ENCODE measurements at regions not wholly inside any gene's neighbourhood (a gene's known extent, or its start where the extent isn't known, plus 50 kb on each side); places are given as distances from the start of the nearest gene placed in this dataset.

DNA sequence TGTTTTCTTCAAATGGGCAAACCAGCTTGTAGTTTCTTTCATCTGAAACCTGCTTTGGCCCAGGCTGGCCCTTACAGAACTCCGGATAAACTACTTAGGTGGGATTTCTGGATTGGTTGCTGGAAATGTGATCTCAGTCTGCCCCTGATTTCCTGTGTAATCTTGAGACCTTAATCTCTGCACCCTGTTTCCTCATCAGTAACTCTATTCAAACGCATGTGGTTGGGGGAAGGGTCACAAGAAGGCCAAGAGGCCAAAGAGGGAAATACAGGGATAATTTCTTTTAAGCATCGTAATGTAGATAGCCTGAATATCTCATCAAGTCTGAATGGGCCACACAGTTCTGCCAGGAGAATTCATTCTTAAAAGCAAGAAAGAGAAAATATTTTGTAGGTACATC lies 483.6 kb downstream of the LTN1 start:
- H3K9me2 ChIP-seq (ENCODE audit: insufficient read depth), result no peaks in the 10 kb centered on the region
- H3F3A ChIP-seq (replicated peaks; ENCODE audit: low read depth), result no peaks in the 10 kb centered on the region
- Mint-ChIP-seq H3K4me1 (peaks cover 9% of the 10 kb centered on the region), H3K27me3 (ENCODE audit: insufficient read depth, low read depth, poor library complexity) (no peaks in the 10 kb centered on the region), H3K36me3 (ENCODE audit: low read depth) (peaks cover 16% of the 10 kb centered on the region), H3K9me3 (peaks cover 29% of the 10 kb centered on the region), H3K4me3 (no peak overlapping the region), H3K27ac (peak overlapping the region; percentile 31; the same call in 1 of the 2 replicates)
- H3K27ac ChIP-seq (ENCODE audit: low read depth), result no peak overlapping the region
- no peak overlapping the region for H3K4me3 ChIP-seq
- no peaks in the 10 kb centered on the region for H3K79me2 ChIP-seq (replicated peaks; ENCODE audit: insufficient read depth)
- H3K4me2 ChIP-seq, result no peak overlapping the region
- H4K20me1 ChIP-seq (replicated peaks; ENCODE audit: insufficient read depth), result no peaks in the 10 kb centered on the region
- peak; percentile 44; the same call in 1 of the 3 replicates for ATAC-seq
- no peaks in the 10 kb centered on the region for H3K36me3 ChIP-seq (ENCODE audit: insufficient read depth)
- H3K27me3 ChIP-seq (ENCODE audit: insufficient read depth), result no peaks in the 10 kb centered on the region
- peak; percentile 42 for DNase-seq (ENCODE audit: low spot score)
- peak overlapping the region; percentile 23; the same call in 1 of the 2 replicates for H2AFZ ChIP-seq
- no peak for TF ChIP-seq STAT1 (IDR thresholded peaks at IDR 0.05; ENCODE audit: unreplicated experiment)
- TF ChIP-seq, protein P1, sequence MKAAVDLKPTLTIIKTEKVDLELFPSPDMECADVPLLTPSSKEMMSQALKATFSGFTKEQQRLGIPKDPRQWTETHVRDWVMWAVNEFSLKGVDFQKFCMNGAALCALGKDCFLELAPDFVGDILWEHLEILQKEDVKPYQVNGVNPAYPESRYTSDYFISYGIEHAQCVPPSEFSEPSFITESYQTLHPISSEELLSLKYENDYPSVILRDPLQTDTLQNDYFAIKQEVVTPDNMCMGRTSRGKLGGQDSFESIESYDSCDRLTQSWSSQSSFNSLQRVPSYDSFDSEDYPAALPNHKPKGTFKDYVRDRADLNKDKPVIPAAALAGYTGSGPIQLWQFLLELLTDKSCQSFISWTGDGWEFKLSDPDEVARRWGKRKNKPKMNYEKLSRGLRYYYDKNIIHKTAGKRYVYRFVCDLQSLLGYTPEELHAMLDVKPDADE (IDR thresholded peaks at IDR 0.05), result no peak
- TF ChIP-seq ZNF114 (CRISPR knock-in tag; IDR thresholded peaks at IDR 0.05), result no peak
- TF ChIP-seq, protein P2, sequence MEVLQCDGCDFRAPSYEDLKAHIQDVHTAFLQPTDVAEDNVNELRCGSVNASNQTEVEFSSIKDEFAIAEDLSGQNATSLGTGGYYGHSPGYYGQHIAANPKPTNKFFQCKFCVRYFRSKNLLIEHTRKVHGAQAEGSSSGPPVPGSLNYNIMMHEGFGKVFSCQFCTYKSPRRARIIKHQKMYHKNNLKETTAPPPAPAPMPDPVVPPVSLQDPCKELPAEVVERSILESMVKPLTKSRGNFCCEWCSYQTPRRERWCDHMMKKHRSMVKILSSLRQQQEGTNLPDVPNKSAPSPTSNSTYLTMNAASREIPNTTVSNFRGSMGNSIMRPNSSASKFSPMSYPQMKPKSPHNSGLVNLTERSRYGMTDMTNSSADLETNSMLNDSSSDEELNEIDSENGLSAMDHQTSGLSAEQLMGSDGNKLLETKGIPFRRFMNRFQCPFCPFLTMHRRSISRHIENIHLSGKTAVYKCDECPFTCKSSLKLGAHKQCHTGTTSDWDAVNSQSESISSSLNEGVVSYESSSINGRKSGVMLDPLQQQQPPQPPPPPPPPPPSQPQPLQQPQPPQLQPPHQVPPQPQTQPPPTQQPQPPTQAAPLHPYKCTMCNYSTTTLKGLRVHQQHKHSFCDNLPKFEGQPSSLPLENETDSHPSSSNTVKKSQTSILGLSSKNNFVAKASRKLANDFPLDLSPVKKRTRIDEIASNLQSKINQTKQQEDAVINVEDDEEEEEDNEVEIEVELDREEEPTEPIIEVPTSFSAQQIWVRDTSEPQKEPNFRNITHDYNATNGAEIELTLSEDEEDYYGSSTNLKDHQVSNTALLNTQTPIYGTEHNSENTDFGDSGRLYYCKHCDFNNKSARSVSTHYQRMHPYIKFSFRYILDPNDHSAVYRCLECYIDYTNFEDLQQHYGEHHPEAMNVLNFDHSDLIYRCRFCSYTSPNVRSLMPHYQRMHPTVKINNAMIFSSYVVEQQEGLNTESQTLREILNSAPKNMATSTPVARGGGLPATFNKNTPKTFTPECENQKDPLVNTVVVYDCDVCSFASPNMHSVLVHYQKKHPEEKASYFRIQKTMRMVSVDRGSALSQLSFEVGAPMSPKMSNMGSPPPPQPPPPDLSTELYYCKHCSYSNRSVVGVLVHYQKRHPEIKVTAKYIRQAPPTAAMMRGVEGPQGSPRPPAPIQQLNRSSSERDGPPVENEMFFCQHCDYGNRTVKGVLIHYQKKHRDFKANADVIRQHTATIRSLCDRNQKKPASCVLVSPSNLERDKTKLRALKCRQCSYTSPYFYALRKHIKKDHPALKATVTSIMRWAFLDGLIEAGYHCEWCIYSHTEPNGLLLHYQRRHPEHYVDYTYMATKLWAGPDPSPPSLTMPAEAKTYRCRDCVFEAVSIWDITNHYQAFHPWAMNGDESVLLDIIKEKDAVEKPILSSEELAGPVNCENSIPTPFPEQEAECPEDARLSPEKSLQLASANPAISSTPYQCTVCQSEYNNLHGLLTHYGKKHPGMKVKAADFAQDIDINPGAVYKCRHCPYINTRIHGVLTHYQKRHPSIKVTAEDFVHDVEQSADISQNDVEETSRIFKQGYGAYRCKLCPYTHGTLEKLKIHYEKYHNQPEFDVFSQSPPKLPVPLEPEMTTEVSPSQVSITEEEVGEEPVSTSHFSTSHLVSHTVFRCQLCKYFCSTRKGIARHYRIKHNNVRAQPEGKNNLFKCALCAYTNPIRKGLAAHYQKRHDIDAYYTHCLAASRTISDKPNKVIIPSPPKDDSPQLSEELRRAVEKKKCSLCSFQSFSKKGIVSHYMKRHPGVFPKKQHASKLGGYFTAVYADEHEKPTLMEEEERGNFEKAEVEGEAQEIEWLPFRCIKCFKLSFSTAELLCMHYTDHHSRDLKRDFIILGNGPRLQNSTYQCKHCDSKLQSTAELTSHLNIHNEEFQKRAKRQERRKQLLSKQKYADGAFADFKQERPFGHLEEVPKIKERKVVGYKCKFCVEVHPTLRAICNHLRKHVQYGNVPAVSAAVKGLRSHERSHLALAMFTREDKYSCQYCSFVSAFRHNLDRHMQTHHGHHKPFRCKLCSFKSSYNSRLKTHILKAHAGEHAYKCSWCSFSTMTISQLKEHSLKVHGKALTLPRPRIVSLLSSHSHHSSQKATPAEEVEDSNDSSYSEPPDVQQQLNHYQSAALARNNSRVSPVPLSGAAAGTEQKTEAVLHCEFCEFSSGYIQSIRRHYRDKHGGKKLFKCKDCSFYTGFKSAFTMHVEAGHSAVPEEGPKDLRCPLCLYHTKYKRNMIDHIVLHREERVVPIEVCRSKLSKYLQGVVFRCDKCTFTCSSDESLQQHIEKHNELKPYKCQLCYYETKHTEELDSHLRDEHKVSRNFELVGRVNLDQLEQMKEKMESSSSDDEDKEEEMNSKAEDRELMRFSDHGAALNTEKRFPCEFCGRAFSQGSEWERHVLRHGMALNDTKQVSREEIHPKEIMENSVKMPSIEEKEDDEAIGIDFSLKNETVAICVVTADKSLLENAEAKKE (CRISPR knock-in tag; IDR thresholded peaks at IDR 0.05), result no peak
- TF ChIP-seq JUNB (IDR thresholded peaks at IDR 0.05; ENCODE audit: unreplicated experiment), result no peak
- TF ChIP-seq POLR2AphosphoS5 (IDR thresholded peaks at IDR 0.05; ENCODE audit: low read depth), result no peak
- TF ChIP-seq EZH2 (IDR thresholded peaks at IDR 0.05; ENCODE audit: low read depth, unreplicated experiment), result no peak
- no peak for TF ChIP-seq EZH2phosphoT487 (IDR thresholded peaks at IDR 0.05; ENCODE audit: unreplicated experiment)
- TF ChIP-seq ZNF331 (CRISPR knock-in tag; IDR thresholded peaks at IDR 0.05; ENCODE audit: low read depth), result no peak
- H3K4me1 ChIP-seq (ENCODE audit: insufficient read depth), result no peaks in the 10 kb centered on the region; the same call in 1 of the 2 replicates

Data from GM23338 (cell line).